ENCODE measurements at regions not wholly inside any gene's neighbourhood (a gene's known extent, or its start where the extent isn't known, plus 50 kb on each side); places are given as distances from the start of the nearest gene placed in this dataset.
"Not testable (repeated sequence)": the region's sequence is repeated elsewhere in the genome, so short reads cannot be mapped to it uniquely, and the experiment has no call there.

DNA sequence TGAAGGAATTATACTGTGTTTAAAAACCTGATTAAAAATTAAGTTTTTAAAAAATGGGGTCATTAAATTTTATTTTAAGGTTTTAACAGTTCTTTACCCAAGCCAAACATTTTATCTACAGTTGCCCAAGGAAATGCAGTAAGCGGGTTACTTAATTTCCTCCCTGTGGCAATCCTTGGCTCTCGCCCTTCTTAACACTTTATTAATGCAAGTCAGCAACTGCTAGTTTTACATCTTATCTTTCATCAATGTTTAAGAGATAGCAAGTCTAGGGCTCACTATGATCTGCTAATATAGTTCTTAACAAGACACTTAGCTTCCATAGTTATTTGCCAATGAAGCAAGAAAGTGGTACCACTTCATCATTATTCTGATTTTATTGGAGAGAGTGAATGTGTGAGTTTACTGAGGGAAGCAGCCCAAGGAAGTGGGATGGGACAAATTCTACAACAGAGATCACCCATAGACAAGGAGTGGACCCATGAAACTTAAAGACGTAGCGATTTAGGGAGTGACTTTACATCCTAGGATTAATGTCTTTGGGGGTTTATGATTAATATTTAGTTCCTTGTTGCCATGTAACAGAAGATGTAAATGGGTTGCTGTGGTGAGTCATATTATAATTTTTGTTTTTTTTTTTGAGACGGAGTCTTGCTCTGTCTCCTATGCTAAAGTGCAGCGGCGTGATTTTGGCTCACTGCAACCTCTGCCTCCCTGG is 120.4 kb upstream of the ZNF658 start:
- FAIRE-seq; H3K4me1 ChIP-seq; H3K4me3 ChIP-seq; H3K9me3 ChIP-seq; ATAC-seq; H3K36me3 ChIP-seq; H3K27ac ChIP-seq; intact Hi-C loops (cut with DNase I); H3K27me3 ChIP-seq; DNase-seq: not testable (repeated sequence)
- 91% methylated on average over 3 of the region's 7 CpGs; no CpG with 5 or more reads in 1 of the 2 donors for WGBS, 2 donors

DNA sequence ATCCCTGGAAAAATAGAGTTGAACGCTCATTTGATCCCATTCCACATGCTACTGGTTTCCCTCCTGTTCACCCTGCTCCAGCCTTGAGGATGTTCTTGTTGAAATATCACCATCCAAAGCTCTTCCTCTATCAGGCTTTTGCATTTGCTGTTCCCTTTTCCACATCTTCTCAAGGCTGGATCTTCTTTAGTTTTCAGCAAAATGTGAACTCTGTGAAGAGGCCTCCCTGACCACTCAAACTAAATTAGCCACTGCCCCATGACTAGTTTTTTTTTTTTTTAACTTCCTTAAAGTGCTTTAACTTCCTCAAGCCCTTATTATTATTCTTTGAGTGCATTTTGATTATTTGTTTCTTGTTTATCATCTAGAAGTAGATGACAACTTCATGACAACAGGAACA is 119.3 kb upstream of the ZNF658 start:
- H3K27me3 ChIP-seq; DNase-seq; H3K27ac ChIP-seq; FAIRE-seq; H3K4me3 ChIP-seq; H3K9me3 ChIP-seq; H3K4me1 ChIP-seq; intact Hi-C loops (cut with DNase I); H3K36me3 ChIP-seq; ATAC-seq: not testable (repeated sequence)
- WGBS, 2 donors: 0% methylated on average over 1 of the region's 1 CpG

DNA sequence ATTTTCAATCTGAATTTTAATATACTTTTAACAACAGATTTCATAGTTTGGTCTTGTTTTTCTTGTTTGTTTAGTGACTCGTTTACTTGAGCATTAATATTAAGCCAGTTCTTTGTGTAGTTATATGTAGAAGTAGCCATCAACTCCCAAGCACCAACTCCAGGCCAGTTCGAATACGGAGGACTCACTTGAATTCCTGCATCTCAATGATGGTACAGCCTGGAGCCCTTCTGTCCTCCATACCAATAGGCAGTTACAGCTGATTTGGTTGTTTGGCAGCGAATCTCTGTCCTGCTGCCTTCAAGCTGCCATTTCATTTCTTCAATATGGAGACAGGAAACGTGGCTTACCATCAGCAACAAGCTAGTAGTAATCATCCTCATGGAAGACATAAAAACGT is 118.5 kb upstream of the ZNF658 start:
- intact Hi-C loops (cut with DNase I); ATAC-seq; H3K4me1 ChIP-seq; H3K36me3 ChIP-seq; H3K27ac ChIP-seq; DNase-seq; FAIRE-seq; H3K4me3 ChIP-seq; H3K9me3 ChIP-seq; H3K27me3 ChIP-seq: not testable (repeated sequence)
- WGBS, 2 donors: 59 to 93% methylated on average over 2 to 3 of the region's 6 CpGs

DNA sequence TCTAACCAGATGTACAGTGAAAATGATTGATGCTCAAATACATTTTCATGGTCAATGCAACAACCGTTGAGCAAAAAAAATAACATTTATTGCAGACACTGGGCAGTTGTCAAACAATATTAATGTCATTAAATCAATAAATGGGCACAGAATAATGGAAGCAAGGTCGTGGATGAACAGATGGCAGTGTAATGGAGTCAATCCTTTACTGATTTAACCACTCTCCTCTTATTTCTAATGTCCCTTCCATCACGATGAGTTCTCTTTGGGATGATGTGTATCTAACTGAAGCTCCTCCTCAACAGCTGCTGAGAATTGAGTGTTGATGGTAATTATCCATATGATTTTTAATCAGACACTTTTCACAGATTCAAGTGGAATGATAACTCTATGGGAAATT is 114.9 kb upstream of the ZNF658 start:
- H3K27ac ChIP-seq; FAIRE-seq; intact Hi-C loops (cut with DNase I); ATAC-seq; H3K9me3 ChIP-seq; DNase-seq; H3K4me1 ChIP-seq; H3K4me3 ChIP-seq; H3K36me3 ChIP-seq; H3K27me3 ChIP-seq: not testable (repeated sequence)
- 35 to 39% methylated on average over 3 of the region's 3 CpGs for WGBS, 2 donors

DNA sequence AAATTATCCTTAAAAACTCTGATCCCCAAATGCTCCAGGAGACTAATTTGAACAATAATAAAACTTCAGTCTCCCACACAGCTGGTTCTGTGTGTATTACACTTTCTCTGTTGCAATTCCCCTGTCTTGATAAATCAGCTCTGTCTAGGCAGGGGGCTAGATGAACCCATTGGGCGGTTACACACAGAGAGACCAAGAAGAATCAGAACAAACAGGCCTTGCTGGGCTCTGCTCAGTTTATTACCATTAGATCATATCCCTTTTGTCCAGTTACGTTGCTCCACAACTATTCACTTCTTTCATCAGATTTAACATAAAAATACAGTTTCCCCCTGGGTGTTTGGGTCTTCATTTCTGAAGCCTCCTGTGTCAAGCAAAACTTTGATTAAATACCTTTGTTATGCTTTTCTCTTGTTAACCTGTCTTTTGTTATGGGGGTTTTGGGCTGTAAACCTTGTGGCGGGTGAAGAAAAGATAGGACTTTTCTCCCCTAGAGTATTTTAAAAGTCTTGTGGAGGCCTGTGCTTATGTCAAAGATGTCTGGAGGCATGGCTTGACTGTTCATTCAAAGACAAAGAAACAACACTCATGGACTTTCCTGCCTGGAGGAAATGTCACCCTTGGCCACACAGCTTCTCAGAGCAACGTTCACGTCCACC is 109.3 kb upstream of the ZNF658 start:
- intact Hi-C loops (cut with DNase I); DNase-seq; H3K27me3 ChIP-seq; H3K4me3 ChIP-seq; FAIRE-seq; ATAC-seq; H3K36me3 ChIP-seq; H3K27ac ChIP-seq; H3K4me1 ChIP-seq; H3K9me3 ChIP-seq: not testable (repeated sequence)
- whole genome bisulfite sequencing, 2 donors: 50 to 59% methylated on average over 1 of the region's 5 CpGs

DNA sequence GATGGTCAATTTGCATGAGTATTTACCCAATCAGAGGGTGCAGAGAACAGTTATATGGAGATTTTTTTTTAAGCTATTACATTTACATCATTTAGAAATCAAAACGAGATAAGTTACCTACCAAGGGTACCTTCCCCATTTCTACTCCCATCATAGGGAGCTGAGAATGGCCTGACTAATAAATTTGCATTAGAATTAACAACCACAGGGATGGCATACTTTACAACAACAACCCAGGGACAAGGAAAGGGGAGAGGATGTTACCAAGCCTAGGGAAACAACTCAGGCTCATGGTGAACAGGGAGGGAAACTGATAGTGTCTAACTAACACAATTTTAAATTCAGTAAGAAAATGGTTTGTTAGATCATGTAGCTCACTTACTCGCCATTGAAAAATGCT is 105.8 kb upstream of the ZNF658 start:
- H3K27ac ChIP-seq; DNase-seq; H3K4me1 ChIP-seq; H3K27me3 ChIP-seq; intact Hi-C loops (cut with DNase I); H3K36me3 ChIP-seq; H3K4me3 ChIP-seq; H3K9me3 ChIP-seq; ATAC-seq; FAIRE-seq: not testable (repeated sequence)
- 33 to 49% methylated on average over 1 of the region's 2 CpGs for WGBS, 2 donors

DNA sequence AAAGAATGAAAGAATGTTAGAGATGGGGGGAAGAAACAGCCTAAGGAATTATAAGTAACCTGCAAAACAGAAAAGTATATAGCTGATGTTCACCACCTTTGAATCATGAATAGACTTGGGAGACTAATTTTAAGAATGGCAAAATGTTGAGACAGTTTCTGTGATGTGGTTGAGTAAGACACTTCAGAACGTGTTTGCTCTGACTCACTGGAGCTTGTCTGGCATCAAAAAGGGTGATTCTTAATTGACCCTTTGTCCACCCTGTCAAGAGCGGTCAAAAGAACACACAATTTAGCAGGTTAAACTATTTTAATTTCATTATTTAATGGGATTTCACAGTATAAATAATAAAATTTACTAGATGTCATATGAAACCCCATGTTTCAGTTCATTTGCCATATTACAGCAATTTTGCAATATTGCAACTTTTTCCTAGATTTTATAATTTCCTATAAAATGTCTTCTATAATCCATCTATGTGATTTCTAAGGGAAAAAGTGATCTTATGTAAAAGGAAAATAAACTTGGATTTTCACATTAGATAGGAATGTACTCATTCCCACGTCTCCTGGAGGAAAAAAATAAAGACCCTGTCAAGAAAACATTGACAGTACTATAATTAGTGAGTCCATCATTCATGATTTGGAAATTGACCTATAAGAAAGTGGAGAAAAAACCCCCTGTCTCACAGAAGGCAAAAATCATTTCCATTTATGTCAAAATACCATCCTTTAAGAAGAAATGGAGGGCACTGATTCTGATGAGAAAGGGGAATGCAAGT is 104.6 kb upstream of the ZNF658 start:
- H3K4me3 ChIP-seq; intact Hi-C loops (cut with DNase I); H3K4me1 ChIP-seq; FAIRE-seq; ATAC-seq; H3K36me3 ChIP-seq; H3K27me3 ChIP-seq; H3K27ac ChIP-seq; H3K9me3 ChIP-seq; DNase-seq: not testable (repeated sequence)
- 75 to 80% methylated on average over 2 of the region's 3 CpGs for WGBS, 2 donors

DNA sequence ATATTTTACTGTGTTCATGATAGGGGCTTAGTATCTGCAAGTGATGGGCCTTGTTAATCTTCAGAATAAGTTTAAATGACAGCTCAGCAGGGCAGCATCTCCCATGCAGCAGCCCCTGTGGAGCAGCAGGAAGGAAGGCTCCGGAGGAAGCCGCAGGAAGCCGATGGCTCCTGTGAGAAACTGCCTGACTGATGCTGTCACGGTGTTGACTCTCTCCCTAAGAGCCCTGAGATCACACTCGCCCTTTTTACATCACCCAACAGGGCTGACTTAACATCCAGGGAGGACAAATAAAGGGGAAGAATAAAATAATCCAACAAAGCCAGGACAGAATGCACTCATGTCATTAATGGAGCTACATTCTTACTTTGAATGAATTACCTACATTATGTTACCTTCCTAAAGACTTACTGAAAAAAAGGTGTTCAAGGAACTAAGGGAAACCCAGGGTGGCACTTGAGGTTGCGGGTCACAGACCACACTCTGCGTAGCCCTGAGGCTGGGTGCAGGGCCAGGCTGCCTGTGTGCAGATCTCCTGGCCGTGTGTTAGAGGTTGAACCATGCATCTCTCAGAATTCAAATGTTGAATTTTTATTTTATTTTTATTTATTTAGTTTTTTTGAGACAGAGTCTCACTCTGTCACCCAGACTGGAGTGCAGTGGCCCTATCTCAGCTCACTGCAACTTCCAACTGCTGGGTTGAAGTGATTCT is 102.5 kb upstream of the ZNF658 start:
- H3K4me3 ChIP-seq; H3K9me3 ChIP-seq; H3K27me3 ChIP-seq; H3K36me3 ChIP-seq; H3K4me1 ChIP-seq; DNase-seq; H3K27ac ChIP-seq; intact Hi-C loops (cut with DNase I); ATAC-seq; FAIRE-seq: not testable (repeated sequence)
- WGBS, 2 donors: 60 to 68% methylated on average over 8 of the region's 8 CpGs

DNA sequence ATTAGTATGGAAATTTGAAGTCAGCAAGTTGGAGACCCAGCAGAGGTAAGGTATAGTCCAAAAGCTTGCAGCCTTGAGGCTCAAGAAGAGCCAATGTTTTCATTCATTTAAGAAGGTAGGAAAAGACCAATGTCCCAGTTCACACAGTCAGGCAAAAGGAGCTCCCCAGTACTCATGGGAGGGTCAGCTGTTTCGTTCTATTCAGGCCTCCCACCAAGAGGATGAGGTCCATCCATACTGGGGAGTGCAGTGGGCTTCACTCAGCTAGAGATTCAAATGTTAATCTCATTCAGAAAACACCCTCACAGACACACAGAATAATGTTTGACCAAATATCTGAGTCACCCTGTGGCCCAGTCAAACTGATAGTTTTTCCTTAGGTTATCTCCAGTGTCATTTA is 96.9 kb upstream of the ZNF658 start:
- 60 to 80% methylated on average over 1 of the region's 1 CpG for WGBS, 2 donors
- H3K36me3 ChIP-seq; FAIRE-seq; ATAC-seq; H3K27me3 ChIP-seq; H3K27ac ChIP-seq; H3K4me1 ChIP-seq; intact Hi-C loops (cut with DNase I); H3K4me3 ChIP-seq; H3K9me3 ChIP-seq; DNase-seq: not testable (repeated sequence)

DNA sequence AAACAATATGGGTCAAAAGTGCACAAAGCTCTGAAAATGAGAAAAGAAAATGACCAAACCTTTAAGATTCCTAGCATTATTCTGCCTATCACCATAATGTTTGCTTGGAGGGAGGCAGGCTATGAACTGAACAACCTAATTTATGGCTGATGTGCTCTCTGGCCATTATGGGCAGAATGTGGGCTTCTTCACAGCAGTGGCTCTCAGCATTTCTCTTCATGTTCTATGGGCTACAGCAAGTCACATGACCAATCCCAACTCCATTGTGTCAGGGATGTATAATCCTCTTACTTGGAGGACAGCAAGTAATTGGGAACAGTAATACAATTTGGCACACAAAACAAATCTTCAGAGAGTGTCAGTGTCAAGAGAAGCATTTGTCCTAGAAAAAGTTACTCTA is 90.3 kb upstream of the ZNF658 start:
- H3K36me3 ChIP-seq; H3K9me3 ChIP-seq; H3K27me3 ChIP-seq; ATAC-seq; FAIRE-seq; H3K4me3 ChIP-seq; H3K27ac ChIP-seq; H3K4me1 ChIP-seq; DNase-seq; intact Hi-C loops (cut with DNase I): not testable (repeated sequence)

DNA sequence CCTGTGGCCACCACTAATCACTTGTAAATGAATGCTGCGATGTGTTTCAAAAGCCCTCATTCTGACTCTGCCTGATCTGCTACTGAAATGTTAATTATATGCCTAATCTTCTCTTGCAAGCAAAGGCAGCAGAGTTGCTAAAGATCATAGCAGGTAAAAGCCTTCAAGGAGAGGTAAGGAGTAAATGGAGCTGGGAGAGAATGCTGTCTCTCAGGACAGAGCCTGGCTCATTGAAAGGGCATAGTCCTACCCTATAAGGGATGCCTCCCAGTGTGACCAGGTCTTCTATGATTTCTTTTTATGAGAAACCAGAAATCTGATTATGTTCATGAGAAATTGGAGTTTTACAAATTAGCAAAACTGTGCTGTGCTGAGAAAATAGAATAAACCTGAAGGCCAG is 88.2 kb upstream of the ZNF658 start:
- WGBS, 2 donors: no CpG with 5 or more reads among the region's 1 CpG
- DNase-seq; H3K27me3 ChIP-seq; H3K36me3 ChIP-seq; intact Hi-C loops (cut with DNase I); H3K4me3 ChIP-seq; H3K4me1 ChIP-seq; ATAC-seq; H3K9me3 ChIP-seq; FAIRE-seq; H3K27ac ChIP-seq: not testable (repeated sequence)

Data from pancreas (tissue), 10 donors.